GM21515 (cell line): ENCODE measurements at regions not wholly inside any gene's neighbourhood (a gene's known extent, or its start where the extent isn't known, plus 50 kb on each side); places are given as distances from the start of the nearest gene placed in this dataset.

Experiments used
- ATAC-seq: cut with Tn5 transposase; IDR thresholded peaks from one replicate; pipeline ENCODE4 v1.9.1; 2021; ENCODE audit not compliant: unreplicated experiment

GRCh38 chr7:13179775-13180523 lies 492.5 kb downstream of the ARL4A start:
- ATAC-seq = no peak

DNA sequence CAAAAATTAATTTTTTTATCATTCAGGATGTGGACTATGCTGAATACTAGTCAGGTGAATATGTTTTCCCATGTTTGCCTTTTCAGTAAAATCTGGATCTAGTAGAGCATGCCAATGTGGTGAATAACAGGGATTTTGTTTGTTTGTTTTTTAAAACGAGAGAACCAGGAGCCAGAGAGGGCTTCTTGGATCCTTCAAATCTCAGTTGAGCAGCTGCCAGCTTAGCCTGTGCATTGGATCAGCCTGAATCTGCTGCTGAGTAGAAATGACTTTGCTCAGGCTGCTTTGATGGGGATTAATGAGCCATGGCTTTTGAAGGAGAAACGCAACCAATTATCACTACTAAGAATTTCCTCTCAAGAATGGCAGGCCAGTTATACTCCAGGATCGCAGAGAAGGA lies 493.8 kb downstream of the ARL4A start:
- ATAC-seq = no peak

DNA sequence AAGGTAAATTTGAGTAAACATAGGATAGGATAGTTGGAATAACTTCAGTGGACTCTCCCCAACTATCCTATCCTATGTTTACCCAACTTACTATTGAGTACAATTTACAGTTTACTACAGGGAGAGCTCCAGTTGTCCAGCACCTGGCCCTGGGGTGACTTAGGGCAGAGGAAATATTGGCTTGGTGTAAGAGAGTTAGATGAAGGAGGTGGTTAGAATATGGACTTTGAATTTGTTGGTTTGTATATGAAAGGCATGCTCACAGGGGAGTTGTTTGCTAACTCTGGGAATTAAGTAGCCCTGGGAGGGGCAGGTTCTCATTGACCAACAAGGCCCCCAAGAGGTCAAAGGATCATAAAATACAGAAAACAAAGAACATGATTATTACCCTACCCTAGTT lies 497.7 kb downstream of the ARL4A start:
- ATAC-seq = no peak

DNA sequence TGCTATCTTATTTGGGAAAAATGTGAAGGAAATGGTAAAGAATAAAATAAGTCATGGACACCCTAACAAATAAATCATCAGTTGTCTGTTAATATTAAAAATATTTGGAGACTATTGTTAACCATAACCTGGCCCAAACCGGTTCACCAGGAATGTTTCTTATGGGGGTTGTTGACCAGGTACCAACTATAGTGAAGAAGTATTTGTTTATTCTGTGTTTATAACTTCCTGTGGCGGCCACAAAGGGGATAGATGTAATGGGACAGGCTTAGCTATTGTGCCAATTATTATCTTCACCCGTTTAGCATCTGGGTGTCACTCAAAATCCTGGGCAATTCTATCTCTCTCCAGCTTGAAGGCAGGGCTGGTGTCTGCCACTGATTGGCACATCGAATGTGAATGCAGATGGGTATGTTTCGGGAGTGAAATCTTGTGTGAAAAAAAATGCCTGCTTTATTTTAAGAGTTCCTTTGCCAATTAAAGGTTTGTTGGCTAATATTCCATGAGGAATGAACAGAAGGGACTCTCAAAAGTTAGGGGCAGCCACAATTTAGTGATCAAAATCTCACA lies 500.9 kb downstream of the ARL4A start:
- no peak for ATAC-seq

DNA sequence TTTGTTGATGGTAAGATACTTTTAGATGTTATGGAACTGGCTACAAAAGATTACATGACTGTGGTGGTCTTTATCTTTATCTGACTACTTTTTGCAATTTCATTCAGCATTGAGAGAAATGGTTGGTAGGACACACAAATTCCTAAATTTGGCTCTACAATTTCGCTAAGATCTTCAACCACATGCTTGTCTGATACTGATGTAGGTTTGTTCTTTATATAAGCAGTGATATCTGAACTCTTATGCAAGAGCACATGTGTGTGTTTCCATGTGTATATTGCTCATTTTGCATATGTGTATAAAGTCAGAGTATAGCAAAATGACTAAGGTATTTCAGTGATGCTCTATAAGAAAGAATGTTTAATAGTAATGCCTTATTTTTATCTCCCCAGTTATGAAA lies 501.5 kb downstream of the ARL4A start:
- no peak for ATAC-seq

DNA sequence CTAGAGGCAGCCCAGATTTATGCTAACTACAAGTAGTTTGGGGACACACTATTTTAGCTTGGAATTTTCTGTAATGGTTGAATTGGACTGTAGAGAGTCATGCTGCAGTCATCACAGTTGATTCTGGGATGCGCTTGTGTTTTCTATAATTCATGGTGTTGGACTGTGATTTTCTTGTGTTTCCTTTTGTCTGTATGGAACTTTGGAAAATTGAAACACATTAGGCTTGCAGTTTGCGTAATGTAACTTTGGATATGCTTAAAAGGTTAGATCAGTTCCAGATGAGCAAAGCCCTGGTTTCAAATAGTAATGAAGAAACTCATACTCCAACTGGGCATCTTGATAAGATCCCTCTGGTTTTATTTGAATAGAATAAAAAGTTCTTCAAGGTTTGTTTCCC lies 502.2 kb downstream of the ARL4A start:
- no peak for ATAC-seq

DNA sequence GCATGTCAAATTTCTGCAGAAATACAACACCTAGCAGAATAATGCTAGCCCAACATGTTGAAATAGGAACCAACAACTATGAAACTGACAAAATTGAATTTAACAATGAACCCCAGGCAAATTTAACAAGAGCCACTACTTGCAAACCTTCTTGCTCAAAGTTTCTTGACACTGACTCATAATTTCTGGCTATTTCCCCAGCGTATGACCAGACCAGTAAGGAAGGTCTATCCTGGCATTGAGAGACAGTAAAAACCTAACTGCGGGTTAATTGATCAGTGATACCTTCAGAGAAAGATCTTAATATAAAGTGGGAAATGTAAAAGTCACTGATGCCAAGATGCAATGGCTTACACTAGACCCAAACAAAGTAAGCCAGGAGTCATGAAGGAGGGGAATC lies 510.1 kb downstream of the ARL4A start:
- ATAC-seq = no peak

GRCh38 chr7:13198036-13198435 lies 510.6 kb downstream of the ARL4A start:
- ATAC-seq = no peak

DNA sequence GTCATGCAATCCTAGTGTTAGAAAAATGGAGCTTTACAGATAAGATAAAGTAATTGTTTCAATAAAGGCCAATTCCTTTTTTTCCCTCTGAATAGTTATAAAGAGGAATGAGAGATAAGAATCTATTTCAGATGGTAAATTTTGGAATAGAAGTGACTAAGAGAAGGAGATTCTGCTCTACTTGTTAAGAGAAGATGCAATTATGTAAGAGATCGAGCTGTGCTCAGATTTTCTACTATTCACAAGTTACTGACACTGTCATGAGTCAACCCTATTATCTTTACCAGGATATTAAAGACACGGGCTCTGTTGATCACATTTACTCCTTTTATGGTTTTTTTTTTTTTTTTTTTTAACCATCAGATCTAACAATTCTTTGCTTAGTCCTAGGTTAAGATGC lies 511.3 kb downstream of the ARL4A start:
- no peak for ATAC-seq

DNA sequence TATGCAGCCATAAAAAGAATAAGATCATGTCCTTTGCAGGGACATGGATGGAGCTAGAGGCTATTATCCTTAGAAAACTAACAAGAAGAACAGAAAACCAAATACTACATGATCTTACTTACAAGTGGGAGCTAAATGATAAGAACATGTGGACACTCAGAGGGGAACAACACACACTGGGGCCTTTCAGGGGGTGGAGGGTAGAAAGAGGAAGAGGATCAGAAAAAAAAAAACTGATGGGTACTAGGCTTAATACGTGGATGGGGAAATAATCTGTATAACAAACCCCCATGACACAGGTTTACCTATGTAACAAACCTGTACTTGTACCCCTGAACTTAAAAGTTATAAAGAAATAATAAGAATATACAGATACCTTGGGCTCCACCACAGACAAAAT lies 514.2 kb downstream of the ARL4A start:
- ATAC-seq = no peak

DNA sequence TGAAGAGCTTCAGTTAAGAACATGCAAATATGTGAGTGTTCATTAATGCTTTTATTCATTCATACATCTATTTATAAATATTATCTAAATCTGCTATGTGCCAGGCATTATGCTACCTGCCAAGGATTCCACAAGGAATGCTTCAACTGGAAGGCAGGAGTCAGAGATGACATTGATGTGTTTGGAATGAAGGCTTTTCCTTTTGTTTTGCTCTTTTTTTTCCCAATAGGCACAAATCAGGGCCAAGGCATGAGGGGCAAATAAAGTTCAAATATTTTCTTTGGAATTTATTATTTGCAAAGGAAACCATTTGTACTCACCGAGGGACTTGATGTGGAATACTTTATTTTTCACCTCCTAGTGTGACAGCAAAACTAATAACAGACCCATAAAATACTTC lies 530.3 kb downstream of the ARL4A start:
- ATAC-seq = no peak

- ATAC-seq = no peak
Observed at GRCh38 chr7:13225068-13225467, 537.6 kb downstream of the ARL4A start.

DNA sequence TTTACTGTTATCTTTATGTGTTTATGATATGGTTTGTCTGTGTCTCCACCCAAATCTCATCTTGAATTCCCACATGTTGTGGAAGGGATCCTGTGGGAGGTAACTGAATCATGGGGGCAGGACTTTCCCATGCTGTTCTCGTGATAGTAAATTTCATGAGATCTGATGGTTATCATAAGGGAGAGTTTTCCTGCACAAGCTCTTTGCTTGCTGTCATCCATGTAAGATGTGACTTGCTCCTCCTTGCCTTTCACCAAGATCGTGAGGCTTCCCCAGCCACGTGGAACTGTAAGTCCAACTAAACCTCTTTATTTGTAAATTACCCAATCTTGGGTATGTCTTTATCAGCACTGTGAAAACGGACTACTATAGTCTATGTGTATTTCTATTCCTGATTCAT lies 539.0 kb downstream of the ARL4A start:
- ATAC-seq = no peak

- no peak for ATAC-seq
Observed at GRCh38 chr7:13231216-13231615, 543.8 kb downstream of the ARL4A start.

GRCh38 chr7:13235436-13235835 lies 548.0 kb downstream of the ARL4A start:
- ATAC-seq = no peak

- ATAC-seq = no peak
Observed at GRCh38 chr7:13236026-13236425, 548.6 kb downstream of the ARL4A start.

DNA sequence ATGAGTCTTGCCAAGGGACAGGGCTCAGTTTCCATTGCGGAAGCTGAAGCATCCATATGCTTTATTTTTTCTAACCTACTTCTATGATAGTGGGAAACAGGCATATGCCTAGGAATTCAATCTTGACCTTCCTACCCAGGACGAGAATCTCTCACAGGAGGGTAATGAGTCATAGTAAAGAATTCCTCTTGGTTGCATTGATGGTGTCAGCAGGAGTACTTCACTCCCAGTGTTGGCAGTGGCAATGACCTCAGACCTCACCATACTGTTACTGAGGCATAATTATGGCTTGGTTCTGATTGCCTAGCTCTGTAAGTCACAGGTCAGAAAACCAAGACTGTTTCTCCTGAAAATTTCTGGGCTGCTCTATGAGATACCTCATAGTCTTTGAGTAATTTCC lies 552.9 kb downstream of the ARL4A start:
- ATAC-seq = no peak

GRCh38 chr7:13241416-13241815 lies 554.0 kb downstream of the ARL4A start:
- no peak for ATAC-seq

DNA sequence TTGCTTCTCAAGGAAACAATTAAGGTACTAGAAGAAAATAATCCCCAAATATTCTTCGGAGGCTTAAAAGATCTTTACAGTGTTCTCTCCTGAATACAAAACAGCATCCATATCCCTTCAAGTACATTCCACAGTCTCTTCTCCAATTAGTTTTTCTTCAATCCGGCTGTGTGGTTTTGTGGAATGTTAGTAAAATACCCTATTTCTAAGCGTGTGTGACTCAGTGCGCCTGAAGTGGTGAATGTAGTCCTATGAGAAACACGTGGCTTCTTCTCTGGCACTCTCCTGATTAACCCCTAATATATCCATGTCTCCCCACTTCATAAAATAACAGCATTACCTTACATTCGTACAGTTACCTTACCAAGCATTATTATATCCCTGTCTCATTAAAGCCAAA lies 570.2 kb downstream of the ARL4A start:
- no peak for ATAC-seq

DNA sequence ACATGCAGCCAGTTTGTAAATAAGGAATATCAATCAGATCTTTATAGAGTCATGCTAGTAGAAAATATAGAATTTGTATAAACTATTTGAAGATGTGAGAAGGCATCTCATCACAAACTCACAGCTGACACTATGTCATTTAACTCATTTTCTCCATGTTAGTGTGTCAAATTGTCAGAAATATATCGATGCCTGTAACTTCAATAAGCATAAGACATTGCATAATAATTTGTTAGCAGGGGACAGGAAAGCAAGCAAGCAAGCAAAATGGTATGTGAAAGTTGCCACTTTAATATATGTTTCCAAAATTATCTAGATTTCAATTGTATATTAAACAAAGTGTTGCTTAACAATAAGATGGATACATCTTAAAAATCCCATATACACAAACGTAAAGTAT lies 571.0 kb downstream of the ARL4A start:
- ATAC-seq = no peak

DNA sequence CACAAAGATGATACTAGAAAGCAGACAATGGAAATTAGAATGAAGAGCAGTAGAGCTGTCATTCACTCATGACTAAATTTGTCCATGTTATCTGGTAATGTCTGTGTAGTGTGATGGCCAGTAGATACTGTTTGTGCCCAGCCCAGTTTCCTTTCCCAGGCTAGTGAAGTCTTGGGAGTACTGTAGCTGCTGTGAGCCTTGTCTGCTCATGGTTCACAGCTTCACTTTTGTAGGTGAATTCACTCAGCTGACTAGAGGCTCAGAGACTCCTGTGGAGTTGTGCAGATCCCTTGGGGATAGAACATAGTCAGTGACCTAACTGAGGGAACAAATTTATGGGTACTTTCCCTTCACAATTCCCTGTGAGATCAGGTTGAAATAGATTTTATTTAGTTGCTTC lies 572.5 kb downstream of the ARL4A start:
- no peak for ATAC-seq

GRCh38 chr7:13262929-13263530 lies 575.6 kb downstream of the ARL4A start:
- ATAC-seq = no peak

DNA sequence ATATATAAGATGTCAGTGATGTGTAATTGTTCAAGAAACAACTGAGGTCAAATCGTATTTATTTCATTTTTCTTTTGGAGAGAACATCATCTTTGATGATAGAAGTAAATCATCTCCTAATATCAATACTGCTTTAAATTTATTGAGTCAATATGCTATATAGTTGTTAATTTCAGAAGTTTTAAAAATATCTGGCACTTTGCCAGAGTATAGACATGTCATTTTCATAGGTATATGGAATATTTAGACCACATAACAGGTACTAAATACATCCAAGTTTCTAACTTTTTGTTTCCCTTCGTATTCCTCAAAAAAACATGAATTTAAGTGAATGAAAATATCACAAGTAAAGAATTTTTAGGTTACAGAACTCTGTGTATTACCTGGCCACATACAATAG lies 577.8 kb downstream of the ARL4A start:
- no peak for ATAC-seq
